ENCODE measurements at regions not wholly inside any gene's neighbourhood (a gene's known extent, or its start where the extent isn't known, plus 50 kb on each side); places are given as distances from the start of the nearest gene placed in this dataset.

DNA sequence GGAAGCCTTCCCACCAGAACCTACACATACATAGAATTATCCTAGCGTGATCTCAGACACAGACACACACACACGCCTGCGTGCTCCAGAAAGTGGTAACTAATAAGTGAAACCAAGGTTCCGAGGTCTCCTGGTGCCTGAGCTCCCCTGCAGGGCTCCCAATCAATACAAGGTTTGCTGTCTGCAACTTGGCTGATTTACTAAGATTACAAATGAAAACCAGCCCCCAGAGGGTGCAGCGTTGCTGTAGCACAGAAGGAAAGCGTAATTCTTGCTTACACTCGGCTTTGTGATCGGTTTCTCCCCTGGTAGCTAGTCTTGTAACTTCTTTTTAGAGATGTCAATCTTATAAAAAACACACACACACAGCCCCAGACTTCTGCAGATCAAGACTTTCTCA is 334.1 kb upstream of the XYLT1 start:
- TF ChIP-seq, protein P1, sequence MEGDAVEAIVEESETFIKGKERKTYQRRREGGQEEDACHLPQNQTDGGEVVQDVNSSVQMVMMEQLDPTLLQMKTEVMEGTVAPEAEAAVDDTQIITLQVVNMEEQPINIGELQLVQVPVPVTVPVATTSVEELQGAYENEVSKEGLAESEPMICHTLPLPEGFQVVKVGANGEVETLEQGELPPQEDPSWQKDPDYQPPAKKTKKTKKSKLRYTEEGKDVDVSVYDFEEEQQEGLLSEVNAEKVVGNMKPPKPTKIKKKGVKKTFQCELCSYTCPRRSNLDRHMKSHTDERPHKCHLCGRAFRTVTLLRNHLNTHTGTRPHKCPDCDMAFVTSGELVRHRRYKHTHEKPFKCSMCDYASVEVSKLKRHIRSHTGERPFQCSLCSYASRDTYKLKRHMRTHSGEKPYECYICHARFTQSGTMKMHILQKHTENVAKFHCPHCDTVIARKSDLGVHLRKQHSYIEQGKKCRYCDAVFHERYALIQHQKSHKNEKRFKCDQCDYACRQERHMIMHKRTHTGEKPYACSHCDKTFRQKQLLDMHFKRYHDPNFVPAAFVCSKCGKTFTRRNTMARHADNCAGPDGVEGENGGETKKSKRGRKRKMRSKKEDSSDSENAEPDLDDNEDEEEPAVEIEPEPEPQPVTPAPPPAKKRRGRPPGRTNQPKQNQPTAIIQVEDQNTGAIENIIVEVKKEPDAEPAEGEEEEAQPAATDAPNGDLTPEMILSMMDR (conservative IDR thresholded peaks at IDR 0.05; ENCODE audit: low read depth, low read length): no peak
- DNase-seq (ENCODE audit: low read depth): no peak
- no peak overlapping the region for H3K4me3 ChIP-seq (ENCODE audit: low read length)

DNA sequence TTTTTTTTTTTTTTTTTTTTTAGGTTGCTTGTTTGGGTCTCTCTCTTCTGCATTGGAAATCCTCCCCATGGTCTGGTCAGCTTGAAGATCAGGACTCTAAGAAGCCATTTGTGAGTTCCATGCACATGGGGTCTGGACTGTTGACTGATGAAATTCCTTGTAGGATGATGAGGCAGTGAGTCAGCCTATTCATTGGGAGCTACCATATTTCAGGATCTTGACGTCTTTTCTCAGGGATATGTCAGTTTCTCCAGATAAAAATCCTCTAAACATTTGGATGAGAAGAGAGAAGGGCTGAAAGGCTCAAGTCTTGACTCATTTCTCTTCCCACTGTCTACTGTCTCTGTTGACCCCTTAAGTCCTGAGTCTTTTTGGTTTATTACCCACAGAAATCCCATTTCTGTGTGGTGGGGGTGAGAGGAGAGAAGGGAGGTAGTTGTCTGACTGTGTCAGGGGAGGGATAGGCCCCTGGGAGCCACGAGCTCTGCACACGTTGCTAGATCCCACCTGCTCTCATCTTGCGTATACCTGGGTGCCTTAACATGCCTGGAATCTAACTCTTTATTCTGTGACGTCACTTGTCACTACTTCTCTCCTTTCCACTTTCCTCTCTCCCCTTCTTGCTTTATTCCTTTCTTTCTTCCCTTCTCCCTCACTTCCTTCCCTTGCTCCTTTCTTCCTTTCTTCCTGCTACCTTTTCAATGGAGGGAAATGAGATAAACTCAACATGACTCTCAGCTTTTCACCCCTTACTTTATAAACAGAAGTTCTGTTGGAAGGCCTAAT is 333.1 kb upstream of the XYLT1 start:
- no peak for DNase-seq (ENCODE audit: low read depth)
- no peak overlapping the region for H3K4me3 ChIP-seq (ENCODE audit: low read length)
- TF ChIP-seq, protein P1 (conservative IDR thresholded peaks at IDR 0.05; ENCODE audit: low read depth, low read length): no peak

DNA sequence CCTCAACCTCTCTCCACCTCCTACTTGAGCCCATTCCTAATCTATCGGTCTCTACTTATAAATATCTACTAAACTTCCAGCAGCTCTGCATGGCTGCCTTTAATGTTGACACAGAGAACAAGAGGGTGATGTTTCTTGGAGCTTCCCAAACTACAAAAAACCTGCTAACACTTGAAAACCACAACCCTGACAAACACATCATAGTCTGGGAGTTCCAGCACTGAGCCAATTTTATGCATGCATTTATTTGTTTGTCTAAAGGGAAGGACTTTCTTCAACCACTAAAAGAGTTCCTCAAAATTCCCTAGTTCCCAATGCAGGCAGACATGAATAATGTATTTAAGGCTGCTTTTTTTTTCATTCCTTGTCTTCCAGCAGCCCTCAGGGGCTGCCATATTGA is 331.8 kb upstream of the XYLT1 start:
- no peak for DNase-seq (ENCODE audit: low read depth)
- no peak overlapping the region for H3K4me3 ChIP-seq (ENCODE audit: low read length)
- TF ChIP-seq, protein P1 (conservative IDR thresholded peaks at IDR 0.05; ENCODE audit: low read depth, low read length): no peak

DNA sequence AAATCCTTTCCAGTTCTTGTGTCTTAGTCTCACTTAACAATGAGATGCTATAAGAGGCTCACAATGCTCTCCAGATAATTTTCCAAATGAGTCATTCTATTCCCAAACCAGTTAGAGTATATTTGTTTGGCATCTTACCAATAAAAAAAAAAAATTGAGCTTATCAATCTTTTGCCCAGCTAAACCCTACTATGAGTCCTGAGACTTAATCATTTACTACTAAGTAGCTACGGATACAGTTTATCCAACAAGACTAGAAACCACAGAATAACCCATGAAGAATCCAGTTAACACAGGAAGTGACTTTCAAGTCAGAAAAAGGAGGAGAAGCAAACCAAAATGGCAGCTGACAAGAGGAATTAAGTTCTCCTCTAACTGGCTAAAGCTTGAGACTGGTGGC is 330.3 kb upstream of the XYLT1 start:
- no peak for DNase-seq (ENCODE audit: low read depth)
- H3K4me3 ChIP-seq (ENCODE audit: low read length): no peak overlapping the region
- TF ChIP-seq, protein P1 (conservative IDR thresholded peaks at IDR 0.05; ENCODE audit: low read depth, low read length): no peak

DNA sequence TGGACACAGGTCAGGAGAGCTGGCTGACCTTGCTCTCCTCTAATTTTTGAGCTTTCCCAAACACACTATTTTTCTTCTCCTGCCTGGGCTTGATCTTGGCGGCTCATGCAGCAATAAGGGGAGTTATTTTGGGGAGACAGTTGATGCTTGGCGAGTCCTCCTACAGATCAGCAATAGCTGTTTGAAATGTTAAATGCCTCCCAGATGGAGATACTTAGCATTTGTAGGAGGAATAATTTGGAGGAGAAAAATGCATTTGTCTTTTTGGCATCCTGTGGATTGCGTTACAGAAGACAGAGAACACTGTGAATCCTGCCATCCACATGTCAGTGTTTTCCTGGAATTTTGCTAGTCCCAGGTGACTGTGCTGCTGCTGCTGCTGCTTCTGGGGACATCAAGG is 328.0 kb upstream of the XYLT1 start:
- TF ChIP-seq, protein P1 (conservative IDR thresholded peaks at IDR 0.05; ENCODE audit: low read depth, low read length): no peak
- no peak overlapping the region for H3K4me3 ChIP-seq (ENCODE audit: low read length)
- DNase-seq (ENCODE audit: low read depth): no peak

DNA sequence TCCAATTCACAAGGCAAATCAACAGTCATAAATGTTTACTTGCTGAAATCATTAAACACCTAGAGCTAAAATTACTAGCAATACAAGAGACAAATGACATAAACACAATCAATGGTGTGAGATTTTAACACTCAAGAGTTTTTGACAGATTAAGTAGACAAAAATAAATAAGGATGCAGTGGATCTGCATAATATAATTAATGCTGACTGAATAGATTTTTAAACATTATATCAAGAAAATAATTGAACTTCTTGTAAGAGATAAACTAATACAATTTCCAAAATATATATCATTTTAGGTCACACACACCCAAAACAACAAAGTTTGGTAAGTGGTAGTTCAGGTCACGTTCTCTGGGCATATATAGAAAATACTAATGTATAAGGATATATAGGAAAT is 322.6 kb upstream of the XYLT1 start:
- H3K4me3 ChIP-seq (ENCODE audit: low read length): no peak overlapping the region
- TF ChIP-seq, protein P1 (conservative IDR thresholded peaks at IDR 0.05; ENCODE audit: low read depth, low read length): no peak
- DNase-seq (ENCODE audit: low read depth): no peak

DNA sequence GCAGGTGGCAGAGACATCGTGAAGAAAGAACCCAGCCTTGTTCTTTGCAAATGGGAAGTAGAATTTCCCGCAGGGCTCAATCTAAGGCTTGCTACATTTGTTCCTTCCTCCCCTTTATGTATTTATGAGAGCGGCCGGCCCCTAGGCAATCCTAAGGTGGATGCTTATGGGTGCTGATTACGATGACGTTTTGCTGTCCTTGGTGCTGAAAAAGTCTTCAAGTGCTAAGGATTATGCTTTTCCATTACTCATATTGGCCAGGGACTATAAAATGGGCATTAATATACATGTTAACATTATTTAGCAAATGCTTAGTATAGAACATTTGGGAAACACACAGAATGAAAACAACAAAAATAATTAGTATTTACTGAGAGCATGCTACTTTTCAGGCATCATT is 313.3 kb upstream of the XYLT1 start:
- no peak for DNase-seq (ENCODE audit: low read depth)
- TF ChIP-seq, protein P1 (conservative IDR thresholded peaks at IDR 0.05; ENCODE audit: low read depth, low read length): no peak
- no peak overlapping the region for H3K4me3 ChIP-seq (ENCODE audit: low read length)
